OCI-LY7 (cell line): ENCODE measurements at regions not wholly inside any gene's neighbourhood (a gene's known extent, or its start where the extent isn't known, plus 50 kb on each side); places are given as distances from the start of the nearest gene placed in this dataset.

Experiments
- EZH2phosphoT487 ChIP-seq: fragments of 200-600 bp; sonication (generic); IDR thresholded peaks from 2 replicates; pipeline ENCODE4 v1.6.1; 2018; ENCODE audit warnings: low read depth, borderline replicate concordance, mild to moderate bottlenecking, mixed run types, antibody characterized with exemption, low read length, moderate library complexity, mixed read lengths
- TF ChIP-seq, protein P1 (sequence below): fragments of 200-600 bp; sonication (generic); conservative IDR thresholded peaks from 2 replicates; pipeline ENCODE4 v1.5.1; 2014; ENCODE audit warnings: mild to moderate bottlenecking, antibody characterized with exemption, low read length, moderate library complexity, mixed read lengths

DNA sequence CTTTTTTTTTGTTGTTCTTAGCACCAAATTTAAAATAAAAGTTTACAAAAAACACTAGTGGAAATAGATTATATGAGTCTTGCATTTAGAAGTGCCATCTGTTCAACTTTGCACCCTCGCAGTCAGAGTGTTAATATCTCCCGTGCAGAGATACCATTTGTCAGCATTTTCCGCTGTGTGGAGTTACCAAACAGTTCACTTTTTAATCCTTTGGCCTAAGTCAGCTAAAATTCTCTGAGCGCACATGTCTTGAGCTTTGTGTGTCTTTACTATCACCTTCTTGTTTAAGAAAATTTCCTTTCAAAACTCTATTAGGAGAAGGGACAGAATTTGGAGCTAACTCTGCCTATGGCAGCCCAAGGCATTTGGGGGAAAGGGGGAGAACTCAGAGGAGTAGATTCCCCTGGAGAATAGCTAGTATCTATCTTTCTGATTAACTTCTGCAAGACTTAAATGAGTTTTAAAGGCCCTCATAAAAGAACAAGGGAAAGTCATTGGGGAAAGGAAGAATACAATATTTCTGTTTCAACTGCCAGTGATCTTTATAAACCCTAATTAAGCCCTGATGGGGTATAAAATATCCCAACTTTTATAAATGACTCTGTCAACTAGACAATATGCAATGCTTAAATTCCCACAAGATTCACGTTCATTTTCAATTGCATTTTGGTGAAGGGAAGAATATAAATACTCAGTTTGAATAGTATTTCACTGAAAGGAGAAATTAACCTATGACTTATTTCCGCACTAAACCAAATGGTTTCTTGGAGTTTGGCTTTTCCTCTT lies 114.9 kb upstream of the RAB11FIP2 start:
- TF ChIP-seq, protein P1, sequence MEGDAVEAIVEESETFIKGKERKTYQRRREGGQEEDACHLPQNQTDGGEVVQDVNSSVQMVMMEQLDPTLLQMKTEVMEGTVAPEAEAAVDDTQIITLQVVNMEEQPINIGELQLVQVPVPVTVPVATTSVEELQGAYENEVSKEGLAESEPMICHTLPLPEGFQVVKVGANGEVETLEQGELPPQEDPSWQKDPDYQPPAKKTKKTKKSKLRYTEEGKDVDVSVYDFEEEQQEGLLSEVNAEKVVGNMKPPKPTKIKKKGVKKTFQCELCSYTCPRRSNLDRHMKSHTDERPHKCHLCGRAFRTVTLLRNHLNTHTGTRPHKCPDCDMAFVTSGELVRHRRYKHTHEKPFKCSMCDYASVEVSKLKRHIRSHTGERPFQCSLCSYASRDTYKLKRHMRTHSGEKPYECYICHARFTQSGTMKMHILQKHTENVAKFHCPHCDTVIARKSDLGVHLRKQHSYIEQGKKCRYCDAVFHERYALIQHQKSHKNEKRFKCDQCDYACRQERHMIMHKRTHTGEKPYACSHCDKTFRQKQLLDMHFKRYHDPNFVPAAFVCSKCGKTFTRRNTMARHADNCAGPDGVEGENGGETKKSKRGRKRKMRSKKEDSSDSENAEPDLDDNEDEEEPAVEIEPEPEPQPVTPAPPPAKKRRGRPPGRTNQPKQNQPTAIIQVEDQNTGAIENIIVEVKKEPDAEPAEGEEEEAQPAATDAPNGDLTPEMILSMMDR: no peak
- TF ChIP-seq EZH2phosphoT487: no peak
